ENCODE measurements at regions not wholly inside any gene's neighbourhood (a gene's known extent, or its start where the extent isn't known, plus 50 kb on each side); places are given as distances from the start of the nearest gene placed in this dataset.

GRCh38 chr2:8453904-8454302 is 228.0 kb upstream of the ID2 start:
- TF ChIP-seq SCRT1 (tag by site-specific recombination; IDR thresholded peaks at IDR 0.05; ENCODE audit: borderline replicate concordance) (no peak), ZBTB17 (tag by site-specific recombination; IDR thresholded peaks at IDR 0.05) (no peak), ZNF626 (tag by site-specific recombination; IDR thresholded peaks at IDR 0.05) (no peak), ZNF223 (tag by site-specific recombination; IDR thresholded peaks at IDR 0.05) (no peak), ZNF2 (tag by site-specific recombination; IDR thresholded peaks at IDR 0.05) (no peak), ZNF776 (tag by site-specific recombination; IDR thresholded peaks at IDR 0.05; ENCODE audit: borderline replicate concordance) (no peak)
- Histone ChIP-seq H3K4me3 (ENCODE audit: low read depth, low read length) (no peak overlapping the region), H3K27ac (ENCODE audit: extremely low read depth, low read depth, low read length) (no peak overlapping the region), H3K36me3 (ENCODE audit: control insufficient read depth in 2 of 2, insufficient read depth in 1 of 2, low read length in 2 of 2) (no peaks in the 10 kb centered on the region), H3K4me1 (ENCODE audit: control insufficient read depth, insufficient read depth, low read length) (no peaks in the 10 kb centered on the region), H3K9me3 (ENCODE audit: control insufficient read depth, insufficient read depth, low read depth, low read length) (no peaks in the 10 kb centered on the region)
- ChIA-PET CTCF (no interaction called here), POLR2A (interaction anchor here (1.3 kb wide), 1 partner anchor 228 kb away, joined by 4 read pairs; the partner anchor contains the start of gene ID2)

DNA sequence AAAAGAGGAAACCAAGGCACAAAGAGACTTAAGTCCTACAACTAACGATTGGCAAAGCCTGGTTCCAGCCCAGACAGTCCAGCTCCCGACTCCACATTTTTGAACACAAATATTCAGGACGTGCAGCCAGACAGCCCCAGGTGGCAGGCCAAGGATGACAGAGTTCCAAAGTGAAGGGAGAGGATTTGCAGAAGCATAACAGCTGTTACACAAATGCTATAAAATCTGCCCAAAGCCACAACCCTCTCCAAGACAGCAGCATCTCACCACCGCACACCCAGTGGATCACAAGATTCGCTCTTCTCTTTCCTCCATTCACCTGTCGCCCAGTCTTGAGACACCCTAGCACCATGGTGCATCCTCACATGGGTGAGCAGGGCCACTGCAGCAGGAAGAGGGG is 227.1 kb upstream of the ID2 start:
- ChIA-PET CTCF (no interaction called here), POLR2A (interaction anchor here (1.3 kb wide), 1 partner anchor 227 kb away, joined by 4 read pairs; the partner anchor contains the start of gene ID2)
- TF ChIP-seq ZNF423 (tag by site-specific recombination; IDR thresholded peaks at IDR 0.05), result no peak
- TF ChIP-seq ZNF792 (tag by site-specific recombination; IDR thresholded peaks at IDR 0.05), result no peak
- no peak for TF ChIP-seq ZNF2 (tag by site-specific recombination; IDR thresholded peaks at IDR 0.05)
- TF ChIP-seq, protein P1, sequence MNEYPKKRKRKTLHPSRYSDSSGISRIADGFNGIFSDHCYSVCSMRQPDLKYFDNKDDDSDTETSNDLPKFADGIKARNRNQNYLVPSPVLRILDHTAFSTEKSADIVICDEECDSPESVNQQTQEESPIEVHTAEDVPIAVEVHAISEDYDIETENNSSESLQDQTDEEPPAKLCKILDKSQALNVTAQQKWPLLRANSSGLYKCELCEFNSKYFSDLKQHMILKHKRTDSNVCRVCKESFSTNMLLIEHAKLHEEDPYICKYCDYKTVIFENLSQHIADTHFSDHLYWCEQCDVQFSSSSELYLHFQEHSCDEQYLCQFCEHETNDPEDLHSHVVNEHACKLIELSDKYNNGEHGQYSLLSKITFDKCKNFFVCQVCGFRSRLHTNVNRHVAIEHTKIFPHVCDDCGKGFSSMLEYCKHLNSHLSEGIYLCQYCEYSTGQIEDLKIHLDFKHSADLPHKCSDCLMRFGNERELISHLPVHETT (tag by site-specific recombination; IDR thresholded peaks at IDR 0.05), result no peak
- no peak for TF ChIP-seq PRDM2 (tag by site-specific recombination; IDR thresholded peaks at IDR 0.05; ENCODE audit: borderline replicate concordance)
- TF ChIP-seq ZNF169 (tag by site-specific recombination; IDR thresholded peaks at IDR 0.05), result no peak
- TF ChIP-seq ZFP41 (tag by site-specific recombination; IDR thresholded peaks at IDR 0.05; ENCODE audit: borderline replicate concordance), result no peak
- TF ChIP-seq ZNF623 (tag by site-specific recombination; IDR thresholded peaks at IDR 0.05), result no peak
- no peak for TF ChIP-seq ZNF777 (tag by site-specific recombination; IDR thresholded peaks at IDR 0.05; ENCODE audit: borderline replicate concordance)
- Histone ChIP-seq H3K27ac (ENCODE audit: extremely low read depth, low read depth, low read length) (no peak overlapping the region), H3K9me3 (ENCODE audit: control insufficient read depth, insufficient read depth, low read depth, low read length) (no peaks in the 10 kb centered on the region), H3K36me3 (ENCODE audit: control insufficient read depth in 2 of 2, insufficient read depth in 1 of 2, low read length in 2 of 2) (no peaks in the 10 kb centered on the region), H3K4me1 (ENCODE audit: control insufficient read depth, insufficient read depth, low read length) (no peaks in the 10 kb centered on the region), H3K4me3 (ENCODE audit: low read depth, low read length) (no peak overlapping the region)
